ENCODE measurements at regions not wholly inside any gene's neighbourhood (a gene's known extent, or its start where the extent isn't known, plus 50 kb on each side); places are given as distances from the start of the nearest gene placed in this dataset.
A peak's percentile ranks its signal among the peaks of the same experiment; 100 is the strongest.

- no peak for DNase-seq
These were observed 232.1 kb upstream of the STK17B start for GRCh38 chr2:196403471-196403870.

DNA sequence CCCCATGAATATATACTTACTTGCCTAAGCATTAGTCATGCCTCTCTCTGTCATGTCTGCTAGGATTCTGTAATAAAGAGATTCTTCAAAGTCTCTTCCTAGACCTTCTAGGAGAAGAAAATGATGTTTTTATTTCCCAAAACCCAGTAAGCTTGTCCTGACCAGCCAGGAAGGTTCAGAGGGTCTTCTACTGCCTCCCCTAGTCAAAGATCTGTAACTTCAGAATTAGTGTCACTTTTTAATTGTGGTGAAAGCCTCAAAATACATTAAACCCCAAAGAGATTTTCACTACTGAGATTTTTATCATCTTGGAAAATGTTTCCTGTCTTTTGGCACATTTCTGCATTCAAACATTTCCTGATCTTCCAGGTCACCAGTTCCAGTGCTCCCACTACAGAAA is 232.9 kb upstream of the STK17B start:
- no peak for DNase-seq

DNA sequence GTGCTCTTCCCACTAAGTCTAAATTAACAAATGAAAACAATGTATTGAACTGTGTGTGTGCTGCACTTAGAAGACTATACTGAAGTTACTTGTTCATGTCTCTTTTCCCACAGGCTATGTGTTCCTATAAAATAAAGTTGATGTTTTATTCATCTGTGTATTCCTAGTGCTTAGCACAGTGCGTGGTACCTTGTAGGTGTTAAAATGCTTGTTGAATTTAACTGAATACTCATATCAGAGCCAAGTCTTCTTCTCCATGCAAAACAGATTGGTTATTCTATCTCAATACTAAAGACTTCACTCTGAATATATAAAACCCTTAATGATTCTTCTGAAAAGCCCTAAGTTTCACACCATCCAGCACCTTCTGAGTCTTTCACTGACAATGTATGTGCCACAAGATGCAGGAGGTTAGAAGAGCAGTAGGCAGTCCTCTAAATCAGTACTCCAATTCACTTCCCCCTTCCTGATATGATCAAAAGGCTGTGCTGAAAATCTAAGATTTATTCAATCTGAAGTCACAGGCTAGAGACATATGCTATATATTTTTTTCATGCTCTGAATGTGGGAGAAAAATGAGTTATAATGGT is 231.7 kb upstream of the CCDC150 start:
- DNase-seq = no peak

- no peak for DNase-seq
These were observed 230.1 kb upstream of the CCDC150 start for GRCh38 chr2:196409376-196409775.

GRCh38 chr2:196410008-196410407 is 229.5 kb upstream of the CCDC150 start:
- DNase-seq = no peak

- DNase-seq = no peak
These were observed 225.7 kb upstream of the CCDC150 start for GRCh38 chr2:196413821-196414274.

GRCh38 chr2:196415384-196415783 is 224.1 kb upstream of the CCDC150 start:
- DNase-seq = no peak

- no peak for DNase-seq
These were observed 219.4 kb upstream of the CCDC150 start for GRCh38 chr2:196420143-196420542.

DNA sequence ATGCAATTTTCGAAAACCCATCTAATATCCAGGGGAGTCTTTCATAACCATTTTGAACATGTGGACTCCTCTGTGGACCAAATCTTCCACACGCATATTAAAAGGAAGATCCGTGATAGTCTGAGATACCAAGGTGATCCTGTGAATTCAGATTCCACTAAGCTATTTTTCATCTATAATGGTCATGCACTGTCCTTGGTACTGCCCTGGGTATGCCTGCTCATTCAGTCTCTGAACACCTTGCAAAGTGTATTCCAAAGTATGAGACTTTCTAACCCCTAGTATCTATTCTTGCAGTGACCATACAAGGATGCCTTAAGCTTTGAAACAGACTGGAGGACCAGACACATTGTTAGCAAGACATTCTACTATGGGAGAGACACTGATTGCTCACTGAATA is 217.6 kb upstream of the CCDC150 start:
- DNase-seq = no peak

DNA sequence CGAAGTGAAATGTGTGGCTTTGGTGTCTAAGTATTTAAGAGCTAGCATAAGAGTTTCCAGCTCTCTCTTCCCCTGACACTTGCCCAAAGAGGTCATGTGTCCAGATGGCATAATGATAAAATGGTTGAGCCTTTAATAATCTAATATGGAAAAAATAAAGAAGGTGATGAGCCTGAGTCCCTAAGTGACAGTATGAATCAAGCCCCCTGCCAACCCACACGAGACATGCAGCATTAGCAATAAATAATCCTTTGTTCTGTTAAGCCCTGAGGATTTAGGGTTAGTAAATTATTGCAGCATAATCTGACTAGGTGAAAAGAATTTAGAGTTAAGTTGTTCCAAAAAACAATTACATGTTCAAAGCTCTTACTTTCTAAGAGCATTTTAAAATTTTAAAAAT is 217.2 kb upstream of the CCDC150 start:
- no peak for DNase-seq

- DNase-seq = no peak
These were observed 213.4 kb upstream of the CCDC150 start for GRCh38 chr2:196426122-196426521.

DNA sequence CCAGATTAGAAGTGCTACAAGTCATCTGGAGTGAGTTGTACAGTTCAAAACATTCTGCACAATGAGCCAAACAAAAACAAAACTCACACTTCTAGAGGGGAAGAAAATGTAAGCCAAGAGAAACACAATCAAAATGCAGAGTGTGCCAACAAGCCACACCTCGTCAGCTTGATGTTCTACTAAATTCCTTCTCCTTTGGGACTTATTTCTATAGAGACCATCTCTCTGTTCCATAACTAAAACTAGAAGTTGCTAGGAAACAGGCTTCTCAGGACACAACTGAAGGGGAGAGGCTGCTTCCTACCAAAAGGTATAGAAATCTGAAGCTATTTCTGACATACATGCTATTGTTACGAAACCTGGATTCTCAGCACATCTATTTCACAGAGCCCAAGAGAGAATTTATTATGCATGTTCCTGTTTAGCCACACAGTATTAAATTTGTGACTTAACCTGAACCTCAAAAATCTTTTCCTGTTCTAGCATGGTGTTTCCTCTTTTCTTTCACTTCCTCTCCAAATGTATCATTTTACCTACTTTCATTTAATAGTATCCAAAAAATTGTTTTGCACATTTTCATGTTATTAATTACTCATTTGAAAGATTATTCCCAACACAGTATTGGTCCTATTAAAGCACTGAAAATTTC is 211.4 kb upstream of the CCDC150 start:
- DNase-seq = no peak

DNA sequence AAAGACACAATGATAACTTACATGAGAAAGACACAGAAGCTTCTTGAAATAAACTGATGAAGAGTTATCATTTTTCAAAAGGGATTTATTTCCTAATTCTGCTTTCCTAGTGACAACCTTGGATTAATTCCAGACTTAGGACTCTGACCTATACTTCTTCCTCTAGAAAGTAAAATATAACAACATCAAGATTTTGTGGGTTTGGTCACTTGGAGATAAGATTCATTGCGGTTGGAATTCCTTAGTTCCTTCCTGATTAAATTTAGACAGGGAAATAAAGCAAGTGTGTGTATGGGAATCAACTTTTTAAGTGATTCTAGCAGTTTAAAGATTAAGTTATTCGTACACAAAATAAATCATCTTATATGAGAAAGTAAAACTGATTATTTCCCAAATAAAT is 208.4 kb upstream of the CCDC150 start:
- no peak for DNase-seq

GRCh38 chr2:196431957-196432356 is 207.6 kb upstream of the CCDC150 start:
- DNase-seq = peak; percentile 3

DNA sequence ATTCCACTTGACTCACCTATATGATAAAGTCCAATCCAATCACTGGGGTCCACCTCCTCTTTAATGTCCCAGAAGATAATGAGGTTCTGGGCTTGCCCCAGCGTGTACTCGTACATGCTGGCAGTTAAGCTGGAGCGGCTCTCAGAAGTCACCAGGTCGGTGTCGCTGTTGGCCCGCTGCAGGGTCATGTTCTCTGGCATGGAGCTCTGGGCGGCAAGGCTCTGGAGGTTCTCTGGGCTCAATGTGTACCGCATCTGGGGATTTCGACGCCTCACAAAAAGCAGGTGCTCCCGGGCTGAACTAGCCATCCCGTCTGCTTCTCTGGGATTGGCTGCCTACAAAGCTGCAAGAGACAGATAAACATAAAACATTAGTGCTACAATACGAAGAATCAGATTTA is 206.4 kb upstream of the CCDC150 start:
- no peak for DNase-seq

- DNase-seq = no peak
These were observed 205.3 kb upstream of the CCDC150 start for GRCh38 chr2:196434217-196434616.

- DNase-seq = no peak
These were observed 204.3 kb upstream of the CCDC150 start for GRCh38 chr2:196435189-196435588.

- DNase-seq = no peak
These were observed 201.9 kb upstream of the CCDC150 start for GRCh38 chr2:196437626-196438025.

DNA sequence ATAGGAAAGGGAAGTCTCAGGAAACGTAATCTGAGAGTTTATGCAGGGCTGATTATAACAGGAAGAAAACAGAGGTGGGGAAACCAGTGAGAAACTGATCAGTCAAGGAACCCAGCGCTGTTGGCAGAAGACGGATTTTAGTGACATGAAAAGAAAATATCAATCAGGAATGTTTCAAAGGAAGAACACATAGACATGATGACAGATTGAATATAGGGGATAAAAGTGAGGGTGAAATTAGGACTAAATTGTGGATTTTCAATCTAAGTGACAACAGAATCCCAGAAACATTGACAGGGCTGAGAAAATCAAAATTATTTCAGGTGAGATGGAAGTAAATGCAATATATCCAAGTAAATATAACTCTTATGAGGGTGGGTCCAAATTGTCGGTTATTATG is 199.8 kb upstream of the CCDC150 start:
- DNase-seq = no peak

- no peak for DNase-seq
These were observed 199.1 kb upstream of the CCDC150 start for GRCh38 chr2:196440413-196440812.

DNA sequence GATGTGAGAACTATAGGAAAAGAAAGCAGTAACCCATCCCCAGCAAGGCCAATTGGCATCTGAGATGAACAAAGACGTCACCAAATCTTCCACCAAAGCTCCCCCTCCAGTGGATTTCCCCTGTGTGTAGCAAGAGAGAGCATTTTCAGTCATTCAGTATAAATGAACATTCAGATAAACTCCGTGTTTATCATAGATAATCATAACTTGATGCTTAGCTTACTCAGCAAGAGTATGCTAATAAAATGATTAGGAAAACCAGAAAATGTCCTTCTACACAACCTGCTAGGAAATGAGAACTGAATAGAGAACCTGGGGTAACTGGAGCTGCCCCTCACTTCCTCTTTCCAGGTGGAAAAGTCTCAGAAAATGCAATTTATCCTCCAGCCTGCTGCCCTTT is 198.0 kb upstream of the CCDC150 start:
- DNase-seq = no peak

- DNase-seq = no peak
These were observed 197.3 kb upstream of the CCDC150 start for GRCh38 chr2:196442211-196442610.

GRCh38 chr2:196444442-196444841 is 195.1 kb upstream of the CCDC150 start:
- no peak for DNase-seq

GRCh38 chr2:196445991-196446390 is 193.5 kb upstream of the CCDC150 start:
- no peak for DNase-seq

Data from SW 1271 (cell line).